AML-193 (cell line): ENCODE measurements at regions not wholly inside any gene's neighbourhood (a gene's known extent, or its start where the extent isn't known, plus 50 kb on each side); places are given as distances from the start of the nearest gene placed in this dataset.
"Not testable (repeated sequence)": the region's sequence is repeated elsewhere in the genome, so short reads cannot be mapped to it uniquely, and the experiment has no call there.

Source experiments
- DNase-seq, 2 experiments: peaks; one replicate each; lab custom pipeline; 2025; lab: John Stamatoyannopoulos, UW

DNA sequence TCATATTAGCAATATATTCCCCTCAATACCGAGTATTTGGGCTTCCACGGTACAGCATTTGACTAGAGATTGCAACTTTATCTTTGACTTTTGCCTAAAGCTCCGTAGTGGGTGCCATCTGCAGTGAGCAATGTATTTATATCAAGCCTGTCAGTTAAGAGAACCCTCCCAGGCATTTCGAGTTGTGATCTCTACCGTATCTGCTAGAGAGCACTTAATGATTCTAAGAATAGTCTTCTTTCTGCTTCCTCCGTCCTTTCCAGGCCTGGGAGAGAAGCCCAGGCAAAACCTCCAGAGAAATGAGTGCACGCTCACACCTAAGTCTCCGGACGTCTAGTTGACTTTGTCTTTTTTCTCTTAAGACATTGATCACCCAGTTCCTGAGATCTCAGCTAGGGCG lies 210.6 kb downstream of the KLF6 start:
- DNase-seq, result no peak

DNA sequence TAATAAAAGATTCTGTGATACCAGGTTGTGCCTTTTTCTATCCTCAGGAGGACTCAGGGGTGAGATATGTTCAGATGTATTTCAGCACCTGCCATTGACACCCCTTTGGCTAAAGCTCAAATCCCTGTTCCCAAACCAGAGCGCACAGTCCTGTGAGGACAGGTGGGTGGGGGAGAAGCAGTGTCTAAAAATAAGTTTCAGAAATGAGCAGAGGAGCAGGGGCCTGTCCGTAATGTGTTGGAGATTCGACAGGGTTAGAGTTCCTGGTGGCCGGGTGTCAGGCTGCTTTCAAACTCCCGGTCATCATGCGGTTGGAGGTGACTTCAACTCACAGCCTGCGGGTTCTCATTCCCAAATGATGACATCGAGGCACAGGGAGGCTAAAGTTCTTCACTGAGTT lies 211.5 kb downstream of the KLF6 start:
- no peak for DNase-seq

DNA sequence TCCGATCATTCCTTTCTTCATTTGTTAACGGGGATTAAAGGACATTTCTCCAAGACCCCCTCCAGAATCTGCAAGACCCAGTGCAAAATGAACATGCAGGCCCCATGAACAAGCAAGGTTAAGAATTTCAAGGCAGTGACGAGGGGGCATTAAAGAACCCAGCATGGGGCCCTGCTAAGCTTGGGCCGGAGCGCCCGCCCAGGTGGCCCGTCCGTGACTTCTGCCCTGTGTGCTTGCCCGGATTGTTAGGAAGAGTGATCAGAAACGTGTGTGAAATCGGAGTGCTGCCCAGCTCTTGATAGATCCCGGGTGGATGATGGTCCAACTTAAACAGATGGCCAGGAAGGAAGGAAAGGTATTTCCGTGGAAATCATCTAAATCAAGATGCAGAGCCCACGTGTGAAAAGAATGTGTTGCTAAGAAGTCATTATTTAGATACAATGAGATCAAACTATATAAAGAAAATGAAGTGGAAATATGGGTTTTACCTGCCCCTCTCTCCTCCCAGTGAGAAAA lies 213.6 kb downstream of the KLF6 start:
- DNase-seq, result no peak

DNA sequence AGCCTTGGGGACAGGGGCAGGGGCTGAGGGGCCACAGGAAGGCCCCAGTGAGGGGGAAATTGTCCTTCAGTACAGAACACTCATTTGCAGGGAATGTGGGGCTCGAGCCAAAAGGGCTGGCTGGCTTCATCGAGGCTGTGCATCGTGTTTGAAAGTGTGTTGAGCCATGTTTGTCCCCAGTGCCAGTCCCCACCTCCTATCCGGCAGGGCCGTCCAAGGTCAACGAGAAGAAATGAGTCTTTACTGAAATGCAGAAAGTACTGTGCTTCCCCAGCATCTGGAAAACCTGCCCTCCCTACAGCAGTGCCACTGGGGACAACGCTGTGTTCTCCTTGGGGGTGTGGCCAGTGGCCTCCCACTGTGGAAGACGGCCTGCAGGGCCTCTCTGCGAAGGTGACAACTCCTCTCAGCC lies 214.1 kb downstream of the KLF6 start:
- DNase-seq, result no peak

DNA sequence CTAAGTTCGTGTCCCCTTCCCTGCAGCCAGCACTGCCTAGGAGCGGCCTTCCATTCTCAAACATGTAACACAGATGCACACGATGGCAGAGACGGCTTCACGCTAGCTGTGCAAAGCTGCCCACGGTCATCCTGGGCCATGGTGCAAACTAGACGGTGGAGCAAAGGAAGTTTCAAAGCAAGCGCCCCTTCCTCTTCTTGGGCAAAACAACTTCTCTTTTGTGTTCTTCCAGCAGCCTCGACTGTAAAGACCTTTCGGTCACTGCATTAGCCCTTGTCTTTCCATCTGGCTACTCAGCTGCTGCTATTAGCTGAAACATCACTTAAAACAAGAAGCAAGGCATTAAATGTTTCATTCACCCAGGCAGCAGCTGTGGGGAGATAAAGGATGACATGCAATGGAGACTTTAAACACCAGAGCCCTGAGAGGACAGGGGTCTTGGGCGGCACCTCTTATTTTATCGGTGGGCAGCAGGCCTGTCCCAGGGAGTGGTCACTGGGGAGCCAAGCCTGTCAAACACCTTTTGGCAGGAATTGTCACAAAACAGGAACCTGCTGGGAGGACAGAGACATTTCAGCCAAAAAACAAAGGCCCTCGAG lies 214.8 kb downstream of the KLF6 start:
- DNase-seq, result no peak

DNA sequence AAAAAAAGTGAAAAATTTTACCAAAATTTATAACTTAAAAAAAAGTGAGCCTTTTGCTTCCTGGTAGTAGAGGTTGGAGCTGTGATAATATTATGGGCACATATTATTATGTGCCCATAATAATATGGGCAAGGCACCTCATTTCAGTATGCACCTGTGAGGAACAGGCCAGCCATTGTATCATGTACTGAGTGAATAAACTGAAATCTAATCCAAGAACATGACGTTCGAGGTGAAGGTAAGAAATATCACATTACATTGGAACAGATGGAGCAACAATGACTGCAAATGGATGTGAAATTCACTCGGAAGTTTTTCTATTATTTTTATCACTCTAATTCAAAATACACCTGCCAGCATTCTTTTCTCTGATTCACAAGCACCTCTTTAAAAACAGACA lies 216.0 kb downstream of the KLF6 start:
- DNase-seq, result no peak

DNA sequence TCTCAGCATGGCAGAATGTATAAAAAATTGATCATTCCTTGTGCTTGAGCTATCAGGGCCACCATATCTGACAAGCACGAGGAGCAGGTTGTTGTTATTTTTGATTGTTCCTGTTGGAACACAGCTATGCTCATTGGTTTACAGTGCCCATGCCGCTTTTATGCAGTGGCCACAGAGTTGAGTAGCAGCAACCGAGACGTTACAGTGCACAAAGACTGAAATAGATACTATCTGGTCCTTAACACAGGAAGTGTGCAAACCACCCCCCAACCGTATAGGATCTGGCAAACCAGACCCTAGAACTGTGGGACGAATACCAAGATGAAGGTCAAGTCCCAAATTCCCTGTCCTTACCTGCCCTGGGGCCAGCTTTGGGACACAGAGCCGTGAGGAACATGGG lies 216.6 kb downstream of the KLF6 start:
- DNase-seq, result no peak

DNA sequence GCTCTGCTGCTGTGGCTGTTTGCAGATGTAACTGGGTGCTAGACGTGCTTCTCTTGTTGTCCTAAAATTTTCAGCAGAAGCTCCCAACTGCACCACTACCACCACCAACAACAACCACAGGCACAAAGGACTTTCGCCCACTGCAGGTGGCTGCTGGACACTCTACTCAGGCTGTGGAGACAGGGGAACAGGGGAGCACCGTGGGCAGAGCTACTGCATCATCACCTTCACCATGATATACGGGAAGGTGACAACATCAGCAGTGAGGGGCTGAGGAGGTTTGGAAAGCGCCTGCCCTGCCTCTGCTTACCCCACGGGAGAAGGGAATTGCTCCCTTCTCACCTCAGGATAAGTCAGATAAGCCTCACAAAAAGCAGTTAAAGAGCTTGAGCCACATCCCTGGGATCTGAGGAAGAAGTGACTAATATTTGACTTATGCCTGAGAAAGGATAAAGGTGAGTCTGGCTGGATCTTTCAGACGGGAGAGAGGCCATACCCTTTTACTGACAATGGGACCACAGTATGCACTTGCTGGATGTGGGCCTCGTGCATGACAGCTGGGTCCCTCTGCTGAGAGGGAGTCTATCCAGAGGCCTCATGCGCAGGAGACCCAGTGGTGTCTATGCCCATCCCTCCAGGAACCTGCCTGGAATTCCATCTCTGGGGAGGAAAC lies 217.6 kb downstream of the KLF6 start:
- DNase-seq, result no peak

DNA sequence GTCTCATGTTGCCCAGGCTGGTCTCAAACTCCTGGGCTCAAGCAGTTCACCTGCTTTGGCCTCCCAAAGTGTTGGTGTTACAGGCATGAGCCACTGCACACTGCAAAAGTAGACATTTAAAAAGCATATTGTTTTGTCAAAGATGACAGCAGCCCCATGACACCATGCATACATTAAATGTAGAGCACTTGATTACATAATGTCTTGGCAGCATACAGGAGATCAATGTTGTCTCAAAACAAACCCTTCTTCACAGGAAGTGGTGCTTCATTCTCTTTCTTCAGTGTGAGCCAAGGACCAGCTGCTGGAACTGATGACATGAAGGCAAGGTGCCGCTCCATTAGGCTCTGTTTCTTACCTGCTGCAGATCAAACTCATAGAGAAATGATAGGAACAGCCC lies 218.4 kb downstream of the KLF6 start:
- no peak for DNase-seq

DNA sequence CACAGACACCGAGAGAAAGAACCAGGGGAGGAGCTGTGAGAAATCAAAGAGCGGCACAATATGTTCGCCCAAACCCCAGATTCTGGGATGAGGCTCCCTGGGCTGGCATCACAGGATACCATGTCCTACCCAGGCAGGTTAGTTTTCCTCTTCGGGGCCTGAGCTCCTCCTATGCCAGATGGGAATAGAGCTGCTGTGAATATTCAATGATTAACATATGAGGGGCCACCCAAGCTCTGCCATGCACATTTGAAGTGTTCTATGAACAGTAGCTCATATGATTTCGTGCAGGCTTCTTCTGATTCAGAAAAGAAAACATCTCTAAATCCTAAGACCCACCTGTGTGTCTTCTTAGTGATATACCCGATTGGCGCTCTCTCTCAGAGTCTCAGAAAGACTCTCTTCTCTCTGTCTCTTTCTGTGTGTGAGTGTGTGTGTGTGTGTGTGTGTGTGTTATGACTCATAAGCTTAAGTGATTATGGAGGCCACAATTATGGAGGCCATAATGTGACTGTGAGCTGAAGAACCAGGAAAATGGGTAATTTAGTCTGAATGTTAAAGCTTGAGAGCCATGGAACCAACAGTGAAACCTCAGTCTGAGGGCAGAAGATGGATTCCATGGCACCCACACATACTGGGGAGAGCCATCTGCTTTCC lies 220.5 kb downstream of the KLF6 start:
- DNase-seq, result no peak

DNA sequence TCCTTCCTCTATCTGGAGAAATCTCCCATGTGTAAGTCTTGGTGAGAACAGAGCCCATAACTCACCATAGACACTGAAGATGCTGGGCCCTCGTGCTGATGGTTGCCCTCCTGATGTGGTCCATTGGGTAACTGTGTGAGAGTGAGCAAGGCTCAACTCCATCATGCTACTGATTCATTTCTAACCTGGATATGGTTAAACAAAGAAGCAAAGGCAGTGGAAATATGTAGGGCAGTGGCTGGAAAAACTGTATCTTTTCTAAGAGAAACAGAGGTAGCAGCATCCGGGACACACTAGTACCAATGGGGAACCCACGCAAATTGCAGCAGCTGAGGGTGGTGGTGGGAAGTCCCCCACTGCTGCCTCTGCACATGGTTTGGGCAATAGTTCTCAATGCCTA lies 221.7 kb downstream of the KLF6 start:
- DNase-seq, result no peak

DNA sequence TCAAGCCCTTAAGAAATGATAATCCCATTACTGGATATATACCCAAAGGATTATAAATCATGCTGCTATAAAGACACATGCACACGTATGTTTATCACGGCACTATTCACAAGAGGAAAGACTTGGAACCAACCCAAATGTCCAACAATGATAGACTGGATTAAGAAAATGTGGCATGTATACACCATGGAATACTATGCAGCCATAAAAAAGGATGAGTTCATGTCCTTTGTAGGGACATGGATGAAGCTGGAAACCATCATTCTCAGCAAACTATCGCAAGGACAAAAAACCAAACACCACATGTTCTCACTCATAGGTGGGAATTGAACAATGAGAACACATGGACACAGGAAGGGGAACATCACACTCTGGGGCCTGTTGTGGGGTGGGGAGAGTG lies 224.4 kb downstream of the KLF6 start:
- not testable (repeated sequence) for DNase-seq

DNA sequence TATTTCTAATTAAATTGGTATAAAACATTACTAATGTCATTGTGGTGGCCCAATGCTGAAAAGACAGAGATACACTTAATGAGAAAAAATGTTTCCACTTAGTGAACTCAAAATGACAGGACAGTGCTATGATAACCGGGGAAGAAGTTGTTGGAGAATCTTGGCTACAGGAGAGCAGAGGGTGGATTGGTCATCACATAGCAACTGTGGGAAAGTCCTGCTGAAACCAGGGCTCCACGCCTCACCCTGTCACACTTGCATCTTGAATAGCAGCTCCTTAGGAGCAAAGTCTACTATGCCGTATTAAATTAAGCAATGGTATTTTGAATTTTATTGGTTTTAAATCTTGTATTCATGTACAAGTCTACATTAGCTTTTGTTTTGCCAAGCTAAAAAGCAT lies 225.5 kb downstream of the KLF6 start:
- DNase-seq, result no peak

DNA sequence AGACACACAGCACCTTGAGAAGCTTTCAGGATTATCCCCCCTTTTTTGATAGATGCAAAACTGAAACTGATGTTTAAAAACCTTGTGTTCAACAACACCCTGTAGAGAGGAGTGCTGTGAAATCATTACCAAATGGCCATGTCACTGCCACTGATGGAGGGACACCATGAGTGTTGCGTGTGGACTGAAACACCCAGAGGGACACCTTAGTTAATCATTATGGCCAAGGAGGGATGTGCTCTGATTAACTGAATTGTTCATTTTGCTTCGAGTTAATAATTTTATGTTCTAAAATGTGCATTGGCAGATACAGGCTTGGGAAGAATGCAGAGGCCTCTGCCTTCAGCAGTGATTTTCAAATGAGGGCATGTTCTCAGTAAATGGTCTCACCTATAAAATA lies 226.0 kb downstream of the KLF6 start:
- DNase-seq, result no peak

DNA sequence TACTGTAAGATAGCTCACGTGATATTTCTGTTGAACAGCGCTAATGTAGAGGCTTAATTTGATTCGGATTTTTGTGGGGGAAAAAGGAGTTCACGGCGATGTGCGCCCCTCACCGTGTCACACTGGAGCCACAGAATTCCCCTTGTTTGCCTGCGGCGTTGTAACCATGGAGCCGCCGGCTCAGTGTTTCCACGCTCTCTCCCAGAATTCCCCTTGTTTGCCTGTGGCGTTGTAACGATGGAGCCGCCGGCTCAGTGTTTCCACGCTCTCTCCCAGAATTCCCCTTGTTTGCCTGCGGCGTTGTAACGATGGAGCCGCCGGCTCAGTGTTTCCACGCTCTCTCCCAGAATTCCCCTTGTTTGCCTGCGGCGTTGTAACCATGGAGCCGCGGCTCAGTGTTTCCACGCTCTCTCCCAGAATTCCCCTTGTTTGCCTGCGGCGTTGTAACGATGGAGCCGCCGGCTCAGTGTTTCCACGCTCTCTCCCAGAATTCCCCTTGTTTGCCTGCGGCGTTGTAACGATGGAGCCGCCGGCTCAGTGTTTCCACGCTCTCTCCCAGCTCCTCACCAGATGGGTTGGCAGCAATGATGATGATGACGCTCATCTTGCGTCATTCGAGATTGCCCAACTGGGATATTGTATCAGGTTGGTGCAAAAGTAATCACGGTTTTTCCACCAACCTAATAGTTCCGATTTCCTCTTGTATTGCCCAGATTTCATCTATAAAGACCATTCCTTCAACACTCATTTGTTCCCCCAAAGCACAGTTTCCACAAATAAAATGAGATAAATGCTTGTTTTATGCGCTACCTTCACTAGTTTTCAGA lies 228.6 kb downstream of the KLF6 start:
- not testable (repeated sequence) for DNase-seq

DNA sequence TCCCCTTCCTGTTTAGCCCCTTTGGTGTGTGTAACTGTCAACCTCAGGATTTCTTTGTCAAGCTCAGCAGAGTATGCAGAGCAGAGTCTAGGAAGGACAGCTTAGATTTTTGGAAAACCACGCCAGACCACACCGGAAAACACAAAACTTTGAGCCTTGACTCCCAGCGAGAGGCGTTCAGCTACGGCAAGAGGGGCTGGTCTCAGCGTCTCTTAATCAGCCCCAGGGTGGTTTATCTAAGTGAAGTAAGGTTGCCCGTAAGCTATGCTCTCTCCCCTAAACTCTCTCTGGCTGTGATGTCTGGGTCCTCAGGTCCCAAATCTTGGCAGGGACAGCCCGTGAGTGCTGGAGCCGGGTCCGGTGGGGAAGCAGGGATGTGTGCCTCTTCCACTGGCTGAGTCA lies 230.9 kb downstream of the KLF6 start:
- no peak for DNase-seq

DNA sequence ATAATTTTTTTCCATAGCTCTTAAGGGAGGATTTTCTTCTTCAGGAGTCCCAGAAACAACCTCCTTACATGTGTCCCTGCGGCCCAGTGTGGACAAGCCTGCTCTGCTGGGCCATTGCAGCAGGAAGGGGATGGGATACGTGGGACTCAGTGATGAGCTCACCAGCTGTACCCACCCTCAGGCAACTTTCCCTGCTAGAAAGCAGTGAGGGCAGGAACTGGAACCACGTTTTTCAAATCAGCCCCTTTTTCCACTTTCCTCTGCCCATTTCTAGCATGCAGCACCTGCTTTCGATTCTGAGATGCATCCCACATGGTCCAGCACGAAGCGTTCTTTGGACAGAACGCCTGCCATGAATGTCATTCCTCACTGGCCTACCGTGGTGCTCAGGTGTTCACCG lies 232.7 kb downstream of the KLF6 start:
- no peak for DNase-seq

DNA sequence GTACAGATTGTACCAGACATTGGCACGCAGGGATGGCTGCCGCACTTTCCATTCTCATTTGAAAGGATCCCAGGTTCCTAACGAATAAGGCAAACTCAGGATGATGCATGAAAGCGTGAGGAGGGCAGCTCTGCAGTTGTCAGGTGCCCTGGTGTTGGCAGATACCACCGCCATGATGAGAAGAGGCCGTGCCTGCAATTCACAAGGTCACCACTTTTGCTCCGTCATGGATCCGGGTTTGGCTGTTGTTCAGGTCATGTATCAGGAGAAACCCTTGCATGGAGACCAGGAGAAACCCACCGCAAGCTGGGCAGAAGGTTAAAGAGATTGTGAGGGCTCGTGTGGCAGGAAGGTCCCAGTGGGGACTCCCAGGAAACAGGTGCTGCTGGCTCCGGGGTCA lies 233.2 kb downstream of the KLF6 start:
- DNase-seq, result no peak

DNA sequence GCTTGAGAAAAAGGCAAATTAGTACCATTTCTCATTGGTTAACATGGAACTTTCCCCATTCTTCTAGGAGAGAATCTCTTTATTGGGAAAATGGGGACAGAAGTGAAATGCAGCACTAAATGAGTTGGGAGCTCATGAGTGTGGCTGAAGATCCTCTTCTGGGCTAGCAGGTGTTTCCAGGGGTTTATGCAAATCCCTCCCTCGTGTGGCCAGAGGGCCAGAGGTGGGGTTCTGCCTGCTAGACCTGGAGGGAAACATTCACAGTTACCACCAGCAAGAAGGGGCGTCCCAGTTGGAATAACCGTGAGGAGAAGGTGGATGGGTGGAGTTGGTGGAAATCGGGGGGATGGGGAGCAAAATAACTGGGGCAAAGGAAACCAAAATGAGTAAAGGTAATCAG lies 235.9 kb downstream of the KLF6 start:
- no peak for DNase-seq

DNA sequence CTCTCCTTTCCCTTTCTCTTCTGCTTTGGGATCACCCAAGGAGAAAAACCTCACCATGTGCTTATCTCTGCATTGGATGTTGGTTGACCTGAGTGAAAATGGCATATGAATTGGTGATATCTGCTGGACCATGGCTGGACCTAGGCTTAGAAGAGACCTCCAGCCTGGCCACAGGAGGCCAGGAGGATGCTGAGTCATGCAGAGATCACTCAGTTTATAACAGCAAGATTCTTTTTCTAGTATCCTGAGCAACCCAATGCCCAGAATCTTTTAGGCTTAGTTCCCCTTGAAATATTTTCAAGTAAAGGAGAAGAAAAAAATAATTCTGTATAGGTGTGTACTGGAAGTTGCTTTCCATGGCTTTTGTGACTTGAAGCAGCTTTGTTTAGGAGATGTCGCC lies 236.3 kb downstream of the KLF6 start:
- DNase-seq, result no peak

DNA sequence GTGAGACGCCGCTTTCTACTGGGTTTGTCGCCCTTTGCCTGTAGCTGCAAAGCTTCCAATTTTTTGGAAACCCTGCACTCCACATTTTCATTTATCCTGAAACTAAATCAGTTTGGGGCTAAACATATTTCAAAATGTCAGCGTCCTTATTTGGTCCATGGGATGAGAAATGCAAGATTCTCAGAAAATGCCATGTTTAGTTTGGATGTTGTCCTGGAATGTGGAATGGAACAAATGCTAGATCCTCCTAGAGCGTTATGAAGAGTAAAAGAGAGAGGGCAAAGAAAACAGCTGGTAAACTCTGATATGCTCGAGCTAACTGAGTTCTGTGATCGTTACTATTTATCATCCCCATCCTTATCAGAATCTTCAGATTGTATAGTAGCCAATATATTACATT lies 236.9 kb downstream of the KLF6 start:
- DNase-seq, result no peak

DNA sequence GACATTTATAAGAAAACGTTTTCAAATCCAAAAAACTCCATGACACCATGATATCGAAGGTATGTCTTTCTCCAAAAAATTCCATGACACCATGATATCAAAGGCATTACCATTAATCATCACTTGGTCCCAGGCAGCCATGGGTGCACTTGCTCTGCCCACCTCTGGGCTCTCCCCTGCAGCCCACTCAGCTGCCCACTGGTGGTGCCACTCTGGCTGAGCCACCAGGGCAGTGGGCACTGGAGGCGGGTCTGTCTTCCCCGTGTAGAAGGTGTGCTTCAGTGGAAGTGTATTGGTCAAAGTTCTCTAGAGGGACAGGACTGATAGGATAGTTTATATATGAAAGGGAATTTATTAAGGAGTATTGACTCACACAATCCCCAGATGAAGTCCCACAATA lies 240.4 kb downstream of the KLF6 start:
- no peak for DNase-seq

DNA sequence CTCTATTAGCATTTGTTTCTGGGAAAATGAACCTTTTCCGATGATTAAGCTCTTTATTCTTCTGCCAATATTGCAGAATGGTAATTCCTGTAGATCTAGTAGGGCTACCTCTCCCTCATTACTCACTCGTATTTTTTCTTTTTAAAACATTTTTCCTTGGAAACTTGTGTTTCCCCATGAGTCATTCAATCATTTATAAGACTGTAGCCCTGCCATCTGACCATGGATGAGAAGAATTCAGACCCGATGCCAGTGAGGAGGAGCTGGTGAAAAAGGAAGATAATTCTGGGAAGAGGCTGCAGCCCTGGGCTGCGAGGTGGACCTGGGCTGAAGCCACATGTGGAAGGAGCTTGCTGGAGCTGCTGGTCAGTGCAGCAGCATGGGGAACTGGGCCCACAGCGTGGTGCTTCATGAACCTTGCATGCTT lies 242.8 kb downstream of the KLF6 start:
- no peak for DNase-seq
